ENCODE measurements at regions not wholly inside any gene's neighbourhood (a gene's known extent, or its start where the extent isn't known, plus 50 kb on each side); places are given as distances from the start of the nearest gene placed in this dataset.
"Not testable (repeated sequence)": the region's sequence is repeated elsewhere in the genome, so short reads cannot be mapped to it uniquely, and the experiment has no call there.

DNA sequence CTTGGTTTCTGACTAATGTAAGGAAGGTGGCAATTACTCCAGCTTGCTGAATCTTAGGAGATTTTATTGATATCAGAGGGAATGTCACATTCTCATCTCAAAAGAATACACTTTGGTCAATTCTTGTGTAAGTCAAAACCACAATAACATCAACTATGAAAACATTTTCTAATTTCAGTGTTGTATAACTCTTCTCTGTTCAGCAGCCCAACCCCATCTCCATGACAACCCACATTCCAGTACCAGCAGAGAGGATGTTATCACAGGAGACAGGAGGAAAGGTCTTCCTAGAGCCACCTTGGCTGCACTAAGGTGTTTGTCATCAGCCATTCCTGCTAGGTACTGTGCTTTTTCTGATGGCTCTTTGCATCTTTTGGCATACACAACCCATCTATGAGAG lies 529.1 kb upstream of the BRINP1 start:
- no peak for DNase-seq

DNA sequence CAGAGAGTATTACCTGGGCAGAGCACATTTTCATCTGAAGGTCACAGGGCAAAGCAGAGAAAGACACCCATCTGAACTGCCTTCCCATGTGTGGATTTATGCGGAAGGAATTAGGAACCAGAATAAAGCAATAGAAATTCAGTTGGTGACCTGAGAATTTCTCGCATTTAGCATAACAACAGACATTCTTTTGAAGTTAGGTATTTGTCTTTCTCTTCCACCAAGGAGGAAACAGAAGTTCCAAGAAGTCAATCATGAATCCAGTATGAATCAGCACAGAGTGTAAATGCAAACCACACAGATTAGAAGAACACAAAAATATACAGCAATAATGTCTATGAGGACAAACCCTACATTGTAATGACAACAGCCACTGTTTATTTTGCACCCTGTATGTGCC lies 515.2 kb upstream of the BRINP1 start:
- no peak for DNase-seq

DNA sequence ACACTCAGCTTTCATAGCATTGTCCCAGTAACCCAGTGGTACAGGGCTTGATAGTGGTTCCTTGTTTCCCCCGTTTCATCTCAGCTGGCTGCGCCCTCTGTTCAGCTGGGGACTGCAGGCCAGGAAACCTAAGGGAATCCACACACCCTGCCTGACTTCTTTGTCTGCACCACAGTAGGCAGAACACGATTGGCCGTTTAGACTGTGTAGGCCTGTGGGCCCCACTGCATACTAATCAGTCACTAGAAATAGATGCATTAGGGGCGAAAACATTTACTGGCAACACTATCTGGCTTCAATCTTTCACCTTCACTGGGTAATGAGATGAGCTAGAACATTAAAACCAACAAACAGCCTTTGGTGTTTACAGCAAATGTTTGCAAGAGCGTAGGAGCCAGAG lies 512.7 kb upstream of the BRINP1 start:
- no peak for DNase-seq

DNA sequence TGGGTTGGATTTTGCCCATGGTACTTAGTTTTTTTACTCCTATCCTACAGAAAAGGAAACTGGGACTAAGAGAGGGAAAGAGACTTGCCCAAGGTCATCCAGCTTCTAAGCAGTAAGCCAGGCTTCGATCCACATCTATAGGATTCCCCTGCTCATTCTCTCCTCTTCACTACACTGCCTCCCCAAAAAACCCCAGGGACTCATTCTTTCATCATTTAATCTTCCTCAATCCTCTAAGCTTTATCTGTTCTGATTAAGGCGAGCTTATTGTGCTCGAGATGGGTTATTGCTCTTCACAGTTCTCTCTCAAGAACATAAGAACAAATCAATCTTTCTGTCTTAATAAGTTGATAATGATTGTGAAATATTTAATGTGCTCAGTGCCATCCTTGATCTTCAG lies 511.1 kb upstream of the BRINP1 start:
- no peak for DNase-seq

DNA sequence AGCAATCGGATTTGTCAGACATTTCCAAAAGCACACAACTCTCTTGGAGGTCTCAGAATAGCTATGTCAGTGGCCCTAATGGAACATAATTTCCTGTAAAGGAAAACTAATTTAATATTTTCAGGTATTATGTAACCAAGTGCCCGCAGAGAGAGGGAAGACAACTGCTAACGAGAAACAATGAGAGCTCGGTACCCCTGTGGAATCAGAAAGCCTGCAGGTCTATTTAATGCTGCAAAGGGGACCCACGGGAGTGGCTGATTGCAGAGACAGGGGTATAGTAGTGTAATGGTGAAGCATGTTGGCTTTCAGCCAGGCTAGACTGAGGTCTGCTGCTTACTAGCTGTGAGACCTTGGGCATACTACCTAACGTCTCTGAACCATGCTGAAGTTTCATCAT lies 508.1 kb upstream of the BRINP1 start:
- DNase-seq, result no peak

DNA sequence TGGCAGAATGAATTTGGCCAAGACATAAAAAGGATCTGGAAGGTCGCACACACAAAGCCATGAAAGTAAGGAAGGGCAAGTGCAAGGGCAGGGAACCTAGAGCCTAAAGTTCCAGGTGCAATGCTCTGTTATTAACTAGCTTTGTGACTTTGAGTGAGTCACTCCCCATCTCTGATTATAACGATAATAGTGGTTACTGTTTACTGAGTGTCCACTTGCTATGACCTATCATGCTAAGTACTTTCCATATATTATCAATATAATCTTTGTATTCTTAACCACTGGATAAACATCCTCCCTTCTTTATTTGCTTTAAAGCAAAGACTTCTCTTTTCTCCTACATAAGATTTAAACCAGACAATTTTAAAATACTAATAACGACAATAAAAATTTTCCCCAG lies 504.6 kb upstream of the BRINP1 start:
- DNase-seq, result no peak

DNA sequence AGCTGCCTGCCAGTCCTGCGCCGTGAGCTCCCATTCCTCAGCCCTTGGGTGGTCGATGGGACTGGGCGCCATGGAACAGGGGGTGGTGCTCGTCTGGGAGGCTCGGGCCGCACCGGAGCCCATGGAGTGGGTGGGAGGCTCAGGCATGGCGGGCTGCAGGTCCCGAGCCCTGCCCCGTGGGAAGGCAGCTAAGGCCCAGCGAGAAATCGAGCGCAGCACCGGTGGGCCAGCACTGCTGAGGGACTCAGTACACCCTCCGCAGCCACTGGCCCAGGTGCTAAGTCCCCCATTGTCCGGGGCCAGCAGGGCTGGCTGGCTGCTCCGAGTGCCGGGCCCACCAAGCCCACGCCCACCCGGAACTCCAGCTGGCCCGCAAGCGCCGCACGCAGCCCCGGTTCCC lies 501.0 kb upstream of the BRINP1 start:
- not testable (repeated sequence) for DNase-seq

DNA sequence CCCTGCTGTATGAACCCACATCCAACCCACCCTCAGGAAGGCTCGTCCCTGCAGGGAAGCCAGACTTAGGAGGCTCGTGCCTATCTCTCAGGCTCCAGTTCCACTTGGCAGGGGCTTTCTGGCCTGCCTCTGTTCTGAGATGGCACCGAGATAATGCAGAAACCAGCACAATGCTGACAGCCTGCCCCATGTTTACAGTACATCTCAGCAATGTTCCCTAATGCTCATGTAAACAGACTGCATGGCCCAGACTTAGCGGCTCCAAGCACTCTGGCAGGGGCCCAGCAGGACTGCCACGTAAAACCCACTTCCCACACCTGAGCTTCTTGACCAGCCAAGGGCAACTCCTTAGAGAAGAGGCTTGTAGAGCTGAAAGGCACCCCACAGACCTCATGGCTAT lies 499.5 kb upstream of the BRINP1 start:
- no peak for DNase-seq

DNA sequence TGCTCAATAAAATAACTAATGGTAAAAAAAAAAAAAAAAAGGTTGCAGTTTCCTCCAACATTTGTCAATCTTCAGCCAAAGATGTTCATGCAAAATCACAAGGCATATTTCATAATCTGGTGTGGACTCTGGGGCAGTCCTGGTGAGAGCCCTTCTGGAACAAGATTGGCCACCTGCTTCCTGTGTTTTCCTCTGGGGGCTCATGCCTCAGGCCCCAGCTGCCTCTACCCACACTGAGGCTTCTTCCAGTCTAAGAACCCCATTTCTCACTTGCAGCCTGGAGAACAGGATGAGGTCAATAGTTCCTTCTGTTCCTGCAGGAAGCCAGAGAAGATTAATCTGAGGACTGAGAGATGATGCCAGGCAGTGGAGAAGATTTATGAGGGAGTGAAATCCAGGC lies 492.6 kb upstream of the BRINP1 start:
- no peak for DNase-seq

DNA sequence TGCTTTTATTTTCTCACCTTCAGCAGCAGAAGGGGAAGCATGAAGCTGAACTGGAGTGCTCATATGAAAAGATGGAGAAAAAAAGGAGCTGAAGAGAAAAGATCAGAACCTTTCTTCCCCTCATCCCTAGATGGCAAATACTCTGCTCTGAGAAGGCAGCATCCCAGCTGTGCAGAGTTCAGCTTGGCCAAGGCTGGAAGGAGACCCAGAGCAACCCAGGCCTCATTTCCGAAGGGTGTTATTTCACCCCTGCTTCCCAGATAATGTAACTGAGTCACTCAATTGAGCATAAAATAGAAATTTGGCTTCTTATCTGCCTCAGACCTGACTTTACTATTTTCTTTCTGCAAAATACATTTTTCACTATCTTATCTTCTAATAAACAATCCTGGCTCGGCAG lies 489.9 kb upstream of the BRINP1 start:
- no peak for DNase-seq

DNA sequence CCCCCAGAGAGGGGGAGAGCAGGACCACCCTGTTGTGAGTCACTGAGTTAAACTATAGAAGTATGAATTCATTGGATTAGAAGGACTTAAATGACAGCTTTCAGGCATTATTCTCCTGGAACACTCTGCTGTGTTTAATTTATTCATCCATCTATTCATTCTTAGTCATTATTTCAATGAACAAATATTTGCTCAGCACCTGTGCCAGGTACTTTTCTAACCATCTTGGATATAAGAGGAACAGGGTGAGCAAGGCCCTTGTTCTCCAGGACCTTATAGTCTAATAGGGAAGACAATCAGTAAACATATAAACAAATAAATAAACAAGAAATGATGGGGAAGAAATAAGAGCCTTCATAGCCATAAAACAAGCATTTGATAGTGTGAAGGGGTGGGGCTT lies 483.9 kb upstream of the BRINP1 start:
- DNase-seq, result no peak

DNA sequence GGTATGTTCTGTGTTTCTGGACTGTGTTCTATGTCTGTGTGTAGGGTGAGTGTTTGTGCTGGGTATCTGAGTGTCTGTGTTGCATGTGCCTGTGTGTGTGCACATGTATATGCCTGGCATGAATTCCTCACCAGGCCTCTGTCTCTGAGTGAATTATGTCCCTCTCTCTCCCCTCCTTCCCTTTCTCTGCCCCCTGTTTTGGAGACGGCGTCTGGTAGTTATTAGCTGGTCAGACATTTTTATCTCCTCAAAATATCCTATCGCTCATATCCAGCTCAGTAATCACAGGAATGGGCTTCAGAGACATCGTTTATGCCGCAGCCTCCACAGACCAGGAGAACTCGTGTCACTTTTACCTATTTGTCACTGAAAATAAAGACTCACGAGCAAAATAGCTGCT lies 483.2 kb upstream of the BRINP1 start:
- no peak for DNase-seq

DNA sequence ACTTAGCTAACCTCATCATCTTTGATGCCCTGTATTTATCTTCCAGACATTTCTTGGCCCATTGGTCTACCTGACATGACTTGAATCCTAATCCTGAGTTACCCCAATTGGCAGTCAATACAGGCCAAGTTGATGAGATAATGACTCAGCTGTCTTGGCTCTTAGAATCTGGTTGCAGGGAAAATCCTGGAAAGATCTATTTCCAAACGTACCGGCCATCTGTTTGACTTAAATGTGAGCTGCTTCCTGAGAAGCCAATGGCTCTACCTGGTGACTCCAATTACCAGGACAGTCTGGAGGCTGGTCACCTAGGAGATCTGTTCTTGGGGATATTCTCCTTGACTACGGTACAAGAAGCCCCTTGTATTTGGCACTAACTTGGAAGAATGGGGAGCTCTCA lies 475.2 kb upstream of the BRINP1 start:
- DNase-seq, result no peak

DNA sequence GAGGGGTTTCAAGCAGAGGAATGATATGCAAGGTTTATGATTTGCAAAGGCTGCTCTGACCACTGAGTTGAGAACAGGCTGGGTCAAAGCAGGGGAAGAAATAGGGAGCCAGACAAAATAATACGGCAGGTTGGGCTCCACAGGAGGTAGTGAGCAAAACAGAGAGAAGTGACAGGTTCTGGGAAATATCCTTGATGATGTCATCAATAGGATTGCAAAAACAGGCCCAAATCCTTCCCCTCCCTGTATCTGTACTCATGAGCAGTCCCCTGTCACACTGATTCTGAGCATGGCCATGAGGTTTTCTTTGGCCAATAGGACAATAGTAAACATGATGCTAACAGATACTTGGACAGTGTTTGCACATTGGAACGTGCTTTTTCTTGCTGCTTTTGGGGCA lies 471.8 kb upstream of the BRINP1 start:
- DNase-seq, result no peak

DNA sequence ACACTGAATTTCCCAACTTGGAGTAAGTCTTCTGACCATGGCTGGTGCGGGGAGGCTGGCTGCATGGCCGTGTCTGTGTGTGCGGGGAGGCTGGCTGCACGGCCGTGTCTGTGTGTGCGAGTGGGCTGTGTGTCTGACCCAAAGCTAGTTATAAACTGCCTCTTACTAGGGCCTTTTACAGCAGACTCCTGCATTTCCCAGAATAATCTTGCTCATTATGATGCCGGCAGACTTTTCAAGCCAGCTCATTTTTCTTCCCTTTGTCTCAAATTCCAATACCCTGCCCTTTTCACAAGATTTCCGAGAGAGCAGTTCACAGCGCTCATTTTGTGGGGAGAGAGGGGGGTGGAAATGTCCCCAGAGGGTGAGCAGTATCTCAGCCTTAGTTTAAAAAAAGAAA lies 470.7 kb upstream of the BRINP1 start:
- no peak for DNase-seq

DNA sequence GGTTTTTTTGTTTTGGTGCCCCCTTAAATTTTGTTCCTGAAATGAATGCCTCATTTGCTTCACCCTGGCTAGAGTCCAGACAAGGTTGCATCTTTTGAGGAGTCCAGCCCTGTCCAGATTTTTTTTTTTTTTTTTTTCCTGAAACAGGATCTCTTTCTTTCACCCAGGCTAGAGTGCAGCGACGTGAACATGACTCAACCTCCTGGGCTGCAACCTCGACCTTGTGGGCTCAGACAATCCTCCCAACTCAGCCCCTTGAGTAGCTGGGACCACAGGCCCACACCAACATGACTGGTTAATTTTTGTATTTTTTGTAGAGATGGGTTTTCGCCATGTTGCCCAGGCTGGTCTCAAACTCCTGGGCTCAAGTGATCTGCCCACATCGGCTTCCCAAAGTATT lies 469.0 kb upstream of the BRINP1 start:
- DNase-seq, result no peak

DNA sequence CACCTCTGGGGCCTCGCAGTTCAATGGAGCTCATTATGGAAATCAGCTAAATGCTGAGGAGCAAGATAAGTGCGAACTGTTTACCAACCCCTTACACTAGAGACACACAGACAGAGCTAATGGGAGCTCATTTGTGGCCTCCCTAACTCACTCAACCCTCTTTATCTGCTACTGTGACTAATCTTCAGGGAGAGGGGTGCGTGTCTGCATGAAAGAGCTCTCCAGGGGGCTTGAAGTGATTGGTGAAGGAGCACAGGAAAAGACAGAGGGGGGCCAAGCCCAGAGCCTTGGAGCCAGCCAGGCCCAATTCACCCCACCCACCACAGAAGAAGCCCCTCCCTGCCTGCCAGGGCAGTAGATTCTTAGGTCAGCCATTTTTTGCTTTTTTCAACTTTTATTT lies 466.8 kb upstream of the BRINP1 start:
- peak in 1 of 2 experiments; percentile 17 for DNase-seq

DNA sequence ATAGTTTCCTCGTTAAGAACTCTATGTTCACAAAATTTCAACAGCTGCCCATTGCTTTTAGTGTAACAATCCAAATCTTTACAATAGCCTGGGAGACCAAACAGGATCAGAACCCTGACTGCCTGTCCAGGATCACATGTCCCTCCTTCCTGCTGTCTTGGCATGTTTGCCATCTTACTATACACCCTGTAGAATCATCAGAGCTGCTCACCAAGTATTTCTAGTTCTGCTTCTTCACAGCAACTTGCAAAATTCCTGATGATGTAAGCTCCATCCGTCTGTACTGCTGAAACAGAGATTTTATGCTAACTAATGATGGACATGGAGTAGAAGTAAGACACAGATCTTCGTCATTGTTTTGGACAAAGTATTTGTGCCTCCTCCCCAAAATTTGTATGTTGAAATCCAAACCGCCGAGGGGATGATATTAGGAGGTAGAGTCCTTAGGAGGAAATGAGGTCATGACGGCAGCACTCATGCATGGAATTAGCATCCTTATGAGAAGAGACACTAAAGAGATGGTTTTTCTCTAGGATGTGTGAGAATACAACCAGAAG lies 464.9 kb upstream of the BRINP1 start:
- DNase-seq, result no peak

DNA sequence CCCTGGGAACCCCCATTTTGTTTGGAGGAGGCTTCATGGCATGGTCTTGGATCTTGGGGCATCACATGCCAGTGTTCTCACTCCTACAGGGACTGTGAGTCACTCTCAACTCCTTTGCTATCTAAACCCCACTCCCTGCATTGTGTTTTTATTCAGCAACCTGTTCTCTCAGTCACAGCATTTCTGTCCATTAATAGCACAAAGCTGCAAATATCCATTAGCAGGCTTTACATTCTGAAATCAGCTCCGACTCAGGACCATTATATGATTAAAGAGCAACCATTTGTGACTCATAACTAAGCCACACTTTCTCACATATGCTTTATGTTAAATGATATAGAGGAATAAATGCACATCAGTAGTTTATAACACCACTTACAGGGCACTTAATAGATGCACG lies 462.1 kb upstream of the BRINP1 start:
- no peak for DNase-seq

DNA sequence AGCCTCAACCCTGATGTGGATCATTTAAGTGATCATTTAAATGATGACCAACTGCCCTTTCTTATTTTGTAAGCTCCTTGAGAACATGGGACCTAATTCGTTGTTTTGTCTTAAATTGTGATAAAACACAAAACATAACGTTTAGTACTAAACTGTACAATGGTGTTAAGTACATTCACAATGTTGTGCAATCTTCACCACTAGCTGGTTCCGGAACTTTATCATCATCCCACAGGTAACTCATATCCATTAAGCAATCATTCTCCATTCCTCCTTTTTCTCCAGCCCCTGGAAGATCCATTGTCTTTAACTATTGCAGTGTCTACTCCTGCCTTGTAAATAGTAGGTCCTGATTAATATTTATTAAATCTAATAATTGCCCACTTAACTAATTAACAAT lies 460.5 kb upstream of the BRINP1 start:
- no peak for DNase-seq

DNA sequence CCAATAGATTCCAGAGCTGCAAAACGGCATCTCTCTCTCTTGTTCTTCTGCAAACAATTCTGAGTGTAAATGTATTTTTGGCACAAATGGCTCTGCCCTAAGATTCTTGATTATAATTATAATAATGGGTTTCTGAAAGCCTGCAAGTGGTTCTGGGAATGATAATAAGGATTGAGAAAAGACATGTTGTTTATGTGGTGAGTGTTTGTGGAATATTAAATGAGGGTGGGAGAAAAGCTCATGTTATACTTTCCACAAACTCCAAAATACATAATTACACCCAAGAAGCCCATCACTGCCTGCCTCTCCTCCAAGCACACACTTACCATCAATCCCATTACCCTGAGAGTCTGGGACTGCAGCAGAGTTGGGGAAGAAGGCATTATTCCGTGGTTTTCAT lies 460.0 kb upstream of the BRINP1 start:
- DNase-seq, result no peak

DNA sequence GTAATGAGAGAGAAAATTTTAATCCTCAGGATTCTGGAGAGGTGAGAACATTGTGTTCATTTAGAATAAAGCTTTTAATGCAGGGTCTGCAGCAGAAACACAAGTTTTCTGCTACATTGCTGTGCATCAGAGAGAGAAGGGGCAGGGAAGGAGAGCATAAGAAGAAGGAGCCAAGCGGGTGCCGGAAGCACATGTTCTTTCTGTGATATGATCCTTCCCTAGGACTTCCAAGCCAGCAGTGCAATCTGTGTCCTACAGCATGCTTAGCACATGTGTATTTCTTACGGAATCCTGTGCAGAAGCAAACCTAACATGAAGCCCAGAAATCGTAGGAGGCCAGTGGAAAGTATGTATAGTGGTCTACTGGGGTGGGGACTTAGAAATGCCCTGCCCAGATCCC lies 458.3 kb upstream of the BRINP1 start:
- no peak for DNase-seq

DNA sequence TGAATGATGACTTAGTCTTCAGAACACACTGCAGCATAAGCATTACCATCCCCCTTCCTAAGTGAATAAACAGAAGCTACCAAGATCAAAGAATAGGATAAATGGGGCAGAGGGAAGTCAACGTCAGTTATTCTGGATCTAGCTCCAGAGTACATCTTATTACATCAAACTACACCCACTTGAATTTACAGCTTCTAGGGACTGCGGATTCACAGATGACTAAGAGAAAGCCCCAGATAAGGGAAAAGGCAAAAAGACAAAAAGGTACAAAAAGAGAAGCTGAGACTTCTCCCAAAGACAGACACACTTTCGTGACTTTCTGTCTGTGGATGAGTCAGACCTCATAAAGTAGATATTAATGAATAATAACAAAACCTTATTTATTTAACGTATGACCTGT lies 457.9 kb upstream of the BRINP1 start:
- no peak for DNase-seq

DNA sequence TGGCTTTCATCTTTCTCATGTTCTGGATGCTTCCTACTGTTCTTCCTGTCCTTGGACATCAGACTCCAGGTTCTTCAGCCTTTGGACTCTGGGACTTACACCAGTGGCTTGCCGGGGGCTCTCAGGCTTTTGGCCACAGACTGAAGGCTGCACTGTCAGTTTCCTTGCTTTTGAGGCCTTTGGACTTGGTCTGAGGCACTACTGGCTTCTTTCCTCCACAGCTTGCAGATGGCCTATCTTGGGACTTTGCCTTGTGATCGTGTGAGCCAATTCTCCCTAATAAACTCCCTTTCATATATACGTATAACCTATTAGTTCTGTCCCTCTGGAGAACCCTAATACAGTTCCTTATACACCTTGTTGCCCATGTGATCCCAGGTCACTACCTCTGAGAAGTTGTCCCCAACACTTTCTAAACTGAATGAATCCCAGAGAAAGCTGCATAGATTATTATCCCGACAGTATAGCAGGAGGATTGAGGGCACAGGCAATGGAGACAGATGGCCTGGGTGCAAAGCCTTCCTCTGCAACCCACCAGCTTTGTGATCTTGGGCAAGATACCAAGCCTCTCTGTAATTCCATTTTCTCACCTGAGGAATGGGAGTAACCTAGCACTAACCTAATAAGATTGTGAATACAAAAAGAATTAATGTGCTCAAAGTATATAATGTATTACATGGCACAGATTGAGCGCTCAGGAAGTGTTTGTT lies 449.6 kb upstream of the BRINP1 start:
- DNase-seq, result no peak

DNA sequence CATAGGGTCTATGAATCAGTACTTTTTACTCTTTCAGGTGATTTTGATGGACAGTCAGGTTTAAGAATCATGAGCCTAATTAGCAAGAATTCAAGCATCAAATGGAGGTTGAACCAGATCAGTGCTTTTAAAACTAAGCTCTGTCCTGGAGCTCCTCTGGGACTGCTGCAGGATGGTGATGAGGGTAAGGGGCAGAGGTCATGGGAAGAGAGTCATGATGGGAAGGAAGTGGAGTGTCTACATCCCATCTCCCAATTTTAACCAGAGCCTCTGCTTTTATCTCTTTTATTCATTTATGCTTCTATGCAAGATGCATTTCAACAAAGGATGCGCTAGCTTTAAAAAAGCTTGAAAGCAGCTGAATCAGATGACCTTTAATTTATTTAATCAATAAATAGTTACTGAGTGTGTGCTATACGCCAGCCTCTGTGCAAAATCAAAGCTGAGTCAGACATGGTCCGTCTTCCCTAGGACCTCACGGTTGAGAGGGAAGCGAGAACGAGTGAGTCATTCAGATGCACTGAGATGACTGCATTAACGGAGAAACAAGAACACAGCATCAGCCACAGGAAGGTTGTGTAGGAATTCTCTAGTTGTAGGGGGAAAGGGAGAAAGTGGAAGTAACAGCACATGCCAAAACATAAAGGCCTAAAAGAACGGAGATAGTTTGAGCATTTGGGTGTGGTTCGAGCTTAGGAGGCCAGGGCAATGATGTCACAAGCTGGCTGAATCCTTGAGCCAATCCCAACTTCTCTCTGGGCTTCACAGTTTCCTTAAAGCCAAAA lies 441.6 kb upstream of the BRINP1 start:
- no peak for DNase-seq

Measured in NCI-H526 (cell line).